AG08395 (cell line): ENCODE measurements at regions not wholly inside any gene's neighbourhood (a gene's known extent, or its start where the extent isn't known, plus 50 kb on each side); places are given as distances from the start of the nearest gene placed in this dataset.

Experiments
- DNase-seq: peaks from one replicate; pipeline ENCODE4 v3.0.0; 2012; ENCODE audit warnings: mixed read lengths, low spot score

- DNase-seq, result no peak
Measured at GRCh38 chr5:68798877-68799843, 294.7 kb upstream of the SLC30A5 start.

GRCh38 chr5:68802430-68802829, 291.4 kb upstream of the SLC30A5 start:
- no peak for DNase-seq

GRCh38 chr5:68803881-68804319, 289.9 kb upstream of the SLC30A5 start:
- no peak for DNase-seq

GRCh38 chr5:68804343-68804742, 289.5 kb upstream of the SLC30A5 start:
- DNase-seq, result no peak

GRCh38 chr5:68805444-68805843, 288.4 kb upstream of the SLC30A5 start:
- DNase-seq, result no peak

- DNase-seq, result no peak
Measured at GRCh38 chr5:68817632-68818031, 276.2 kb upstream of the SLC30A5 start.

GRCh38 chr5:68818057-68818695, 275.6 kb upstream of the SLC30A5 start:
- DNase-seq, result peak; percentile 59

GRCh38 chr5:68818870-68819269, 274.9 kb upstream of the SLC30A5 start:
- DNase-seq, result no peak

GRCh38 chr5:68821056-68821455, 272.8 kb upstream of the SLC30A5 start:
- no peak for DNase-seq

GRCh38 chr5:68822796-68823195, 271.0 kb upstream of the SLC30A5 start:
- DNase-seq, result no peak

GRCh38 chr5:68823301-68823700, 270.5 kb upstream of the SLC30A5 start:
- DNase-seq, result no peak

GRCh38 chr5:68830377-68830898, 263.4 kb upstream of the SLC30A5 start:
- DNase-seq, result no peak

GRCh38 chr5:68834491-68834981, 259.3 kb upstream of the SLC30A5 start:
- DNase-seq, result peak; percentile 38

GRCh38 chr5:68838157-68838718, 255.6 kb upstream of the SLC30A5 start:
- DNase-seq, result no peak

GRCh38 chr5:68839019-68839552, 254.7 kb upstream of the SLC30A5 start:
- DNase-seq, result no peak

- no peak for DNase-seq
Measured at GRCh38 chr5:68843624-68844364, 250.0 kb upstream of the SLC30A5 start.

GRCh38 chr5:68845131-68845530, 248.7 kb upstream of the SLC30A5 start:
- peak; percentile 24 for DNase-seq

GRCh38 chr5:68846828-68847227, 247.0 kb upstream of the SLC30A5 start:
- no peak for DNase-seq

- peak; percentile 84 for DNase-seq
Measured at GRCh38 chr5:68848091-68848490, 245.7 kb upstream of the SLC30A5 start.

- DNase-seq, result no peak
Measured at GRCh38 chr5:68849103-68849502, 244.7 kb upstream of the SLC30A5 start.

GRCh38 chr5:68849906-68850305, 243.9 kb upstream of the SLC30A5 start:
- DNase-seq, result no peak
